Right renal cortex interstitium (tissue), 3 donors: ENCODE measurements at regions not wholly inside any gene's neighbourhood (a gene's known extent, or its start where the extent isn't known, plus 50 kb on each side); places are given as distances from the start of the nearest gene placed in this dataset.
"Not testable (repeated sequence)": the region's sequence is repeated elsewhere in the genome, so short reads cannot be mapped to it uniquely, and the experiment has no call there.

Source experiments
- DNase-seq, 3 donors: peaks; one replicate each; pipeline ENCODE4 v3.0.0-alpha.2; 2013; ENCODE audit warnings: low read depth in 3 of 3, low spot score in 2 of 3

GRCh38 chr6:23783901-23784300 lies 342.1 kb upstream of the NRSN1 start:
- DNase-seq: no peak

GRCh38 chr6:23784301-23784919 lies 341.6 kb upstream of the NRSN1 start:
- no peak for DNase-seq

- DNase-seq: no peak
These were observed 335.3 kb upstream of the NRSN1 start for GRCh38 chr6:23790756-23791155.

- no peak for DNase-seq
These were observed 329.0 kb upstream of the NRSN1 start for GRCh38 chr6:23797041-23797440.

GRCh38 chr6:23804289-23804688 lies 321.7 kb upstream of the NRSN1 start:
- not testable (repeated sequence) for DNase-seq

- not testable (repeated sequence) for DNase-seq
These were observed 304.9 kb upstream of the NRSN1 start for GRCh38 chr6:23821141-23821540.

- DNase-seq: no peak
These were observed 302.6 kb upstream of the NRSN1 start for GRCh38 chr6:23823421-23823820.

- DNase-seq: no peak
These were observed 299.4 kb upstream of the NRSN1 start for GRCh38 chr6:23826572-23826971.

- no peak for DNase-seq
These were observed 297.2 kb upstream of the NRSN1 start for GRCh38 chr6:23828861-23829260.

- DNase-seq: no peak
These were observed 284.9 kb upstream of the NRSN1 start for GRCh38 chr6:23841116-23841515.

GRCh38 chr6:23842760-23843159 lies 283.3 kb upstream of the NRSN1 start:
- no peak for DNase-seq

- DNase-seq: no peak
These were observed 274.5 kb upstream of the NRSN1 start for GRCh38 chr6:23851522-23851921.

- DNase-seq: not testable (repeated sequence)
These were observed 272.4 kb upstream of the NRSN1 start for GRCh38 chr6:23853566-23854133.

GRCh38 chr6:23854154-23854553 lies 271.9 kb upstream of the NRSN1 start:
- not testable (repeated sequence) for DNase-seq

GRCh38 chr6:23855497-23856116 lies 270.4 kb upstream of the NRSN1 start:
- no peak for DNase-seq

- DNase-seq: no peak
These were observed 255.5 kb upstream of the NRSN1 start for GRCh38 chr6:23870496-23870895.

- DNase-seq: no peak
These were observed 252.9 kb upstream of the NRSN1 start for GRCh38 chr6:23873161-23873560.

GRCh38 chr6:23875006-23875405 lies 251.0 kb upstream of the NRSN1 start:
- no peak for DNase-seq

GRCh38 chr6:23879816-23880215 lies 246.2 kb upstream of the NRSN1 start:
- DNase-seq: no peak

GRCh38 chr6:23890543-23891227 lies 235.3 kb upstream of the NRSN1 start:
- DNase-seq: no peak

- peak in 2 of 3 donors; percentile 0 to 1 for DNase-seq
These were observed 220.7 kb upstream of the NRSN1 start for GRCh38 chr6:23905133-23905815.
